HUES64 (cell line): ENCODE measurements at regions not wholly inside any gene's neighbourhood (a gene's known extent, or its start where the extent isn't known, plus 50 kb on each side); places are given as distances from the start of the nearest gene placed in this dataset.
"Not testable (repeated sequence)": the region's sequence is repeated elsewhere in the genome, so short reads cannot be mapped to it uniquely, and the experiment has no call there.

Experiments used
- H3K27ac ChIP-seq: 2 replicates; pipeline ENCODE4 v1.7.0; 2013; ENCODE audit warnings: low read depth, low read length, inconsistent platforms
- H3K27me3 ChIP-seq: 2 replicates; pipeline ENCODE4 v1.6.1; 2013; ENCODE audit warnings: mild to moderate bottlenecking, low read length; ENCODE audit not compliant: insufficient read depth
- H3K36me3 ChIP-seq: 2 replicates; pipeline ENCODE4 v1.6.1; 2013; ENCODE audit warnings: mild to moderate bottlenecking, low read length; ENCODE audit not compliant: insufficient read depth
- H3K4me1 ChIP-seq: 2 replicates; pipeline ENCODE4 v1.6.1; 2013; ENCODE audit warnings: mild to moderate bottlenecking, low read length, moderate library complexity; ENCODE audit not compliant: insufficient read depth
- H3K4me3 ChIP-seq: 2 replicates; pipeline ENCODE4 v1.5.1; 2013; ENCODE audit warnings: mild to moderate bottlenecking, low read length, moderate library complexity
- H3K9ac ChIP-seq: 2 replicates; pipeline ENCODE4 v1.6.1; 2013; ENCODE audit warnings: mild to moderate bottlenecking, low read depth, low read length
- H3K9me3 ChIP-seq: 2 replicates; pipeline ENCODE4 v1.6.1; 2013; ENCODE audit warnings: low read depth, low read length; ENCODE audit not compliant: insufficient read depth
- WGBS: fragments of 150-250, 120-280 bp; methylation state at CpG from one replicate; pipeline ENCODE4 v1.1.7; 2013; ENCODE audit warnings: missing lambda C conversion rate; 5-methylcytosine and 5-hydroxymethylcytosine counted together

DNA sequence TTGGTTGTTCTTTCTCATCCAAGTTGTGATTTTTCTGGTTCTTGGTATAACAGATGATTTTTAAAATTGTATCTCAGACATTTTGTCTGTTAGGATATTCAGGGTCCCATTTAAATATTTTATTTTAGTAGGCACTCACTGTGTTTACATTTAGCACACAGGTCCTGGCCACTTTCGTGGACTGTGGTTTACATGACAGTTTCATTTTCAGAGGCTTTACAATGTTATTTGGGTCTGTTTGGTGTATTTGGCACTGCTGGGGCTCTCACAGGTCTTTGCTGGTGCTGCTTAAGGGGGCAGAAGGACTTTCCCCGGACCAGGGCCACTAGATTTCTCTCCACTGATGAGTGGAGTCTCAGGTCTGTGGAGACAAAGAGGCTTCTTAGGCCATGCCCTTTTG lies 75.5 kb upstream of the TGM3 start:
- no peaks in the 10 kb centered on the region for H3K36me3 ChIP-seq
- 0 out of 2 replicates have a peak, but pooled peaks cover 3% of the 10 kb centered on the region for H3K9me3 ChIP-seq
- H3K27ac ChIP-seq = no peak overlapping the region
- H3K4me1 ChIP-seq = no peaks in the 10 kb centered on the region
- 89% methylated on average over 2 of the region's 2 CpGs for WGBS
- H3K9ac ChIP-seq = no peak overlapping the region
- no peaks in the 10 kb centered on the region for H3K27me3 ChIP-seq
- no peak overlapping the region for H3K4me3 ChIP-seq

DNA sequence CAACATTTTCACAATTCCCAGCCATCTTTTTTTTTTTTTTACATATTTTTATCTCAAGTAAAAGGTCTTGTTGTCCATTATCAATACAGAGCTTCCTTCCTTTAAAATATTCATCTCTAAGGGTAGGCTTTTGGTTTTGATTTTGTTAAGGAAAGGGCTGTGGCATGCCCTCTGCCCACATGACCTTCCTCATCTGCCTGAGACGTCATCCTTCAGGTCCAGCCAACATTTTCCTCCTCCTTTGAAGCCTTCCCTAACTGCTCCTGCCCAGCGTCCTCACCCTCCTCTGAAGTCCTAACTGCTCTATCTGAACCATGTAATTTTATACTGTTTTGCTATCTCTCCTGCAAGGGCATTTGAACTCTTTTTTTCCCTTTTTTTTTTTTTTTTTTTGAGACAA lies 73.9 kb upstream of the TGM3 start:
- no peak overlapping the region for H3K9ac ChIP-seq
- 75% methylated on average over 2 of the region's 2 CpGs for WGBS
- H3K4me1 ChIP-seq = no peaks in the 10 kb centered on the region

GRCh38 chr20:2223558-2224367 lies 72.0 kb upstream of the TGM3 start:
- no peaks in the 10 kb centered on the region for H3K36me3 ChIP-seq
- no peak overlapping the region for H3K9ac ChIP-seq
- WGBS = 94% methylated on average over 8 of the region's 8 CpGs
- no peak overlapping the region for H3K4me3 ChIP-seq
- no peaks in the 10 kb centered on the region for H3K27me3 ChIP-seq
- 0 out of 2 replicates have a peak, but pooled peaks cover 3% of the 10 kb centered on the region for H3K9me3 ChIP-seq
- H3K4me1 ChIP-seq = no peaks in the 10 kb centered on the region
- H3K27ac ChIP-seq = no peak overlapping the region

More for the DNA sequence above, 73.9 kb upstream of the TGM3 start:
- H3K9me3 ChIP-seq = 0 out of 2 replicates have a peak, but pooled peaks cover 3% of the 10 kb centered on the region
- H3K36me3 ChIP-seq = no peaks in the 10 kb centered on the region
- H3K27ac ChIP-seq = no peak overlapping the region
- no peak overlapping the region for H3K4me3 ChIP-seq
- no peaks in the 10 kb centered on the region for H3K27me3 ChIP-seq

GRCh38 chr20:2224368-2224639 lies 71.5 kb upstream of the TGM3 start:
- H3K9ac ChIP-seq = no peak overlapping the region
- H3K4me1 ChIP-seq = no peaks in the 10 kb centered on the region
- no peak overlapping the region for H3K4me3 ChIP-seq
- H3K36me3 ChIP-seq = no peaks in the 10 kb centered on the region
- no peaks in the 10 kb centered on the region for H3K27me3 ChIP-seq
- 93% methylated on average over 3 of the region's 3 CpGs for WGBS
- no peak overlapping the region for H3K27ac ChIP-seq
- H3K9me3 ChIP-seq = 0 out of 2 replicates have a peak, but pooled peaks cover 3% of the 10 kb centered on the region

DNA sequence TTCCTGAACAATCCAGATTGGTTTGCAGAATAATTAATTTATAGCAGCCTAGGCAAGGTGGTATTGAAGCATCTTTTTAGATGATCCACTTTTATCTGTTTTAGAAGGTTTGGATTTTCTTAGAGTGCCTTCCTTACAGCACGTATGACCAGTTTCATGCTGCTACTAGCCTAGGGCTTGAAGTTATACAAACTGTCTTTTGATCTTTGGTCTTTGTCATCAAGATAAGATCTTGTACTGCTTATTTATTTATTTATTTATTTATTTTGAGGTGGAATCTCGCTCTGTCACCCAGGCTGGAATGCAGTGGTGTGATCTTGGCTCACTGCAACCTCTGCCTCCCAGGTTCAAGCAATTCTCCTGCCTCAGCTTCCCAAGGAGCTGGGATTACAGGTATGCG lies 68.5 kb upstream of the TGM3 start:
- H3K27ac ChIP-seq, H3K9me3 ChIP-seq, H3K36me3 ChIP-seq, H3K27me3 ChIP-seq, H3K4me1 ChIP-seq, H3K4me3 ChIP-seq, H3K9ac ChIP-seq: not testable (repeated sequence)
- 95% methylated on average over 3 of the region's 3 CpGs for WGBS

DNA sequence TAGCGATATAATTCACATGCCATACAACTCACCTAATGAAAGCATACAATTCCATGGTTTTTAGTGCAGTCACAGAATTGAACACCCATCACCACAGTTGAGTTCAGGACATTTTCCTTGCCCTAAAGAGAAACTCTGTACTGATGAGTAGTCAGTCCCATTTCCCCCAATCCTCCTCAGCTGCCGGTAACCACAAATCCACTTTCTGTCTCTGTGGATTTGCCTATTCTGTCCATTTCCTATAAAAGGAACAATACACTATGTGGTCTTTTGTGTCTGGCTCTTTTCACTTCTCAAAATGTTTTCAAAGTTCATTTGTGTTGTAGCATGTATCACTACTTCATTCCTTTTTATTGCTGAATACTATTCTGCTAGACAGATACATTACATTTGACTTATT lies 67.9 kb upstream of the TGM3 start:
- Histone ChIP-seq H3K27me3 (no peaks in the 10 kb centered on the region), H3K9ac (no peak overlapping the region), H3K9me3 (no peaks in the 10 kb centered on the region), H3K4me1 (no peaks in the 10 kb centered on the region), H3K36me3 (no peaks in the 10 kb centered on the region), H3K27ac (no peak overlapping the region), H3K4me3 (no peak overlapping the region)
- WGBS = 93% methylated on average over 2 of the region's 2 CpGs

DNA sequence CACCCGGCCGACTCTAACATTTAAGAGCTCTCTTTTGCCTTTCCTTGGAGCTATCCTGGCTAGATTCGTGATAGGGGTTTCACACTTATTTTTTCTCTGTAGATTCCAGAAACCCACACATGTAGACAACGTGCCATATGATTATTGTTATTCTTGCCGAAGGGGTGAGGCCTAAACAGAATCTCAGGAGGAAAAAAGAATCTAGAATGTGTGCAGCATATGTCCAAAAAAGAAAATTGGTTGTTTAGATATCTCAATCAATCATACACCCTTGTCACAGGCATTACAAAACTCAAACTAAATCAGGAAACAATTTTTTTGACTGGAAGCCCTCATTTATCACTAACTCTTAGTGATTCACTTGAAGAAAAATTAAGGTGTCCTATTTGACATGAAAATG lies 66.9 kb upstream of the TGM3 start:
- H3K4me1 ChIP-seq = no peaks in the 10 kb centered on the region
- no peaks in the 10 kb centered on the region for H3K9me3 ChIP-seq
- H3K36me3 ChIP-seq = no peaks in the 10 kb centered on the region
- 92% methylated on average over 4 of the region's 5 CpGs for WGBS
- H3K27ac ChIP-seq = no peak overlapping the region
- no peak overlapping the region for H3K9ac ChIP-seq
- no peaks in the 10 kb centered on the region for H3K27me3 ChIP-seq
- no peak overlapping the region for H3K4me3 ChIP-seq

DNA sequence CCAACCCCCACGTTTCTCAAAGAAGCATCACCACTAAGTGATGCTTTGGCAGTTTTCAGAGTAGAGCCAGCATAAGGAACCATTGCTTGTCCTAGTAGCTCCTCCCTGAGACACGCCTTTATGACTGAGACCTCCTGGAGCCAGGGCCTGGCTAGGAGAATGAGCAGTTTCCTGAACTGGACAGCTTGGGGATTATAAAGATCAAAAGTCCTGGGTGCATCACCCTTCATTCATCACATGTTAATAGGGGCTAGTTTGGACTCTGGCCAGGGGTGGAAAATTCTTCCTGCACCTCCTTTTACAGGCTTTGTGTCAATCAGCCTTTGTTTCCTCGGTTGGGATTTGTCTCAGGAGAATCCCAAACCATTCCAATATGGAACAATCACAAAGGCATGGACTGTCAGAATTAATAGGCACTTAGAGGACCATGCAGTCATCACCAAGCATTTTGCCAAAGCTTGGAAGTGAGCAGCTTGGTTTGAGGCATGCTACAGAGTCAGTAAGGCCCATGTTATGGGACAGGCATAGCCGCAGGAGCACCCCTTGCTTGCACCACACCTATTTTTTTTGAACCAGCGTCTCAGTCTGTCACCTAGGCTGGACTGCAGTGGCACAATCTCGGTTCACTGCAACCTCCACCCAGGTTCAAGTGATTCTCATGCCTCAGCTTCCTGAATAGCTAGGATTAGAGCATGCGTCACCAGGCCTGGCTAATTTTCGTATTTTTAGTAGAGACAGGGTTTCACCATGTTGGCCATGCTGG lies 64.9 kb upstream of the TGM3 start:
- Histone ChIP-seq H3K9me3 (no peaks in the 10 kb centered on the region), H3K9ac (no peak overlapping the region), H3K36me3 (no peaks in the 10 kb centered on the region), H3K4me3 (no peak overlapping the region), H3K4me1 (peaks cover 13% of the 10 kb centered on the region), H3K27me3 (no peaks in the 10 kb centered on the region), H3K27ac (no peak overlapping the region)
- WGBS = 95% methylated on average over 8 of the region's 8 CpGs

DNA sequence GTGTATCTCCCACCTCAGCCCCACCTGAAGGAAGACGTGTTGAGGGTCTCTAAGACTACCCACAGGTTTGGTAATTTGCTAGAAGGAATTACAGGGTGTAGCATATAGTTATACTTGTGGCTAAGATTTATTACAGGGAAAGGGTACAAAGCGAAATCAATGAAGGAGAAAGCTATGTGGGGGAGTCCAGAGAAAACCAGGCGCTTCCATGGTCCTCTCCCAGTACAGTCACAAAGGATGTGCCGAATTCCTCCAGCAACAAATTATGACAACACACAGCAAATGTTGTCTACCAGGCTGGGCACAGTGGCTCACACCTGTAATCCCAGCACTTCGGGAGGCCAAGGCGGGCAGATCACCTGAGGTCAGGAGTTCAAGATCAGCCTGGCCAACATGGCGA lies 64.1 kb upstream of the TGM3 start:
- 95% methylated on average over 7 of the region's 7 CpGs for WGBS
- Histone ChIP-seq H3K27ac (no peak overlapping the region), H3K4me3 (no peak overlapping the region), H3K9ac (no peak overlapping the region), H3K27me3 (no peaks in the 10 kb centered on the region), H3K9me3 (no peaks in the 10 kb centered on the region), H3K36me3 (no peaks in the 10 kb centered on the region), H3K4me1 (peaks cover 13% of the 10 kb centered on the region)

- H3K4me1 ChIP-seq = peaks cover 13% of the 10 kb centered on the region
- 26% methylated on average over 5 of the region's 5 CpGs for WGBS
- H3K27ac ChIP-seq = peak overlapping the region; percentile 61; the same call in 1 of the 2 replicates
- no peaks in the 10 kb centered on the region for H3K27me3 ChIP-seq
- H3K9ac ChIP-seq = no peak overlapping the region
- H3K36me3 ChIP-seq = no peaks in the 10 kb centered on the region
- H3K9me3 ChIP-seq = no peaks in the 10 kb centered on the region
- no peak overlapping the region for H3K4me3 ChIP-seq
Measured at GRCh38 chr20:2234598-2235191, 61.1 kb upstream of the TGM3 start.

DNA sequence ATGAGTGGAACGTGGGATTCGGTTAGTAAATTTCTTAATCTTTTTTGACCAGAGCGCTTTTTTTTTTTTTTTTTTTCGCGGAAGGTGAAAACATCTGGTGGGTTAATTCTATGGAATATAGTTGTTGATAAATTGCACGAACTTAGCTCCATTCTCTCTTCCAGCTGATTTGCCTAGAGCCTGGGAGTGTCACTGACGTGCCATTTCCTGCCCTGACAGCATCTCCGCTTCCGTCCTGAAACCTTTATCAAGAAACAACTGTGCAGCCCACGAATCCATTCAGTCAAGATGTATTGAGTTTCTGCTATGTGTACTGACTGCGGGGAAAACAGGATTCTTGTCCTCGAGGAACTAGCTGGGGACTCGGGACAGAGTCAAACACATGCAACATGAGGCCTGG lies 59.5 kb upstream of the TGM3 start:
- Histone ChIP-seq H3K36me3 (no peaks in the 10 kb centered on the region), H3K27me3 (no peaks in the 10 kb centered on the region), H3K9me3 (no peaks in the 10 kb centered on the region), H3K27ac (no peak overlapping the region), H3K4me1 (peaks cover 13% of the 10 kb centered on the region), H3K9ac (no peak overlapping the region), H3K4me3 (no peak overlapping the region)
- WGBS = 82% methylated on average over 13 of the region's 13 CpGs
